Loucy (cell line): ENCODE measurements at regions not wholly inside any gene's neighbourhood (a gene's known extent, or its start where the extent isn't known, plus 50 kb on each side); places are given as distances from the start of the nearest gene placed in this dataset.

ENCODE experiments used
- H2AFZ ChIP-seq: fragments of 200-600 bp; sonication (generic); 2 replicates; pipeline ENCODE4 v1.6.0; 2016; ENCODE audit warnings: antibody characterized with exemption, mild to moderate bottlenecking, low read length, moderate library complexity
- H3F3A ChIP-seq: fragments of 200-600 bp; 2 replicates; pipeline ENCODE4 v1.6.0; 2016; ENCODE audit warnings: antibody characterized with exemption, low read depth, mild to moderate bottlenecking
- H3K27me3 ChIP-seq: fragments of 200-600 bp; sonication (generic); 2 replicates; pipeline ENCODE4 v1.6.1; 2014; ENCODE audit warnings: low read length, mild to moderate bottlenecking; ENCODE audit not compliant: insufficient read depth, poor library complexity, severe bottlenecking
- H3K36me3 ChIP-seq: fragments of 200-600 bp; sonication (generic); 2 replicates; pipeline ENCODE4 v1.6.1; 2016; ENCODE audit warnings: low read length; ENCODE audit not compliant: insufficient read depth
- H3K4me1 ChIP-seq: fragments of 200-600 bp; sonication (generic); 2 replicates; pipeline ENCODE4 v1.5.1; 2014; ENCODE audit warnings: low read length, mild to moderate bottlenecking; ENCODE audit not compliant: insufficient read depth, poor library complexity, severe bottlenecking
- H3K4me2 ChIP-seq: fragments of 200-600 bp; sonication (generic); 2 replicates; pipeline ENCODE4 v1.6.0; 2014; ENCODE audit warnings: antibody characterized with exemption, low read length, low read depth, mild to moderate bottlenecking; ENCODE audit not compliant: poor library complexity, severe bottlenecking
- H3K4me3 ChIP-seq: fragments of 200-600 bp; sonication (generic); 2 replicates; pipeline ENCODE4 v1.5.1; 2014; ENCODE audit warnings: low read length, mild to moderate bottlenecking, mixed read lengths; ENCODE audit not compliant: poor library complexity, severe bottlenecking
- H3K79me2 ChIP-seq: fragments of 200-600 bp; sonication (generic); 2 replicates; pipeline ENCODE4 v1.6.1; 2014; ENCODE audit warnings: low read length; ENCODE audit not compliant: insufficient read depth
- H3K9ac ChIP-seq: fragments of 200-600 bp; sonication (generic); 2 replicates; pipeline ENCODE4 v1.6.0; 2014; ENCODE audit warnings: mild to moderate bottlenecking, low read depth, low read length, moderate library complexity; ENCODE audit not compliant: poor library complexity, severe bottlenecking
- H3K9me2 ChIP-seq: fragments of 200-600 bp; sonication (generic); replicated peaks from 2 replicates; pipeline ENCODE4 v1.6.1; 2016; ENCODE audit warnings: low read depth, low read length, mixed read lengths
- H3K9me3 ChIP-seq: fragments of 200-600 bp; sonication (generic); 2 replicates; pipeline ENCODE4 v1.6.1; 2014; ENCODE audit warnings: mild to moderate bottlenecking, antibody characterized with exemption, low read length, low read depth; ENCODE audit not compliant: insufficient read depth
- H4K20me1 ChIP-seq: fragments of 200-600 bp; sonication (generic); 2 replicates; pipeline ENCODE4 v1.6.0; 2014; ENCODE audit warnings: antibody characterized with exemption, low read length, mild to moderate bottlenecking; ENCODE audit not compliant: insufficient read depth, poor library complexity, severe bottlenecking
- EZH2phosphoT487 ChIP-seq: fragments of 200-600 bp; IDR thresholded peaks from 2 replicates; pipeline ENCODE4 v1.6.1; 2018; ENCODE audit warnings: antibody characterized with exemption, mild to moderate bottlenecking, moderate library complexity, borderline replicate concordance
- TF ChIP-seq, protein P1 (sequence below): fragments of 200-600 bp; sonication (generic); conservative IDR thresholded peaks from 2 replicates; pipeline ENCODE4 v1.5.1; 2014; ENCODE audit warnings: mild to moderate bottlenecking, antibody characterized with exemption, low read length

DNA sequence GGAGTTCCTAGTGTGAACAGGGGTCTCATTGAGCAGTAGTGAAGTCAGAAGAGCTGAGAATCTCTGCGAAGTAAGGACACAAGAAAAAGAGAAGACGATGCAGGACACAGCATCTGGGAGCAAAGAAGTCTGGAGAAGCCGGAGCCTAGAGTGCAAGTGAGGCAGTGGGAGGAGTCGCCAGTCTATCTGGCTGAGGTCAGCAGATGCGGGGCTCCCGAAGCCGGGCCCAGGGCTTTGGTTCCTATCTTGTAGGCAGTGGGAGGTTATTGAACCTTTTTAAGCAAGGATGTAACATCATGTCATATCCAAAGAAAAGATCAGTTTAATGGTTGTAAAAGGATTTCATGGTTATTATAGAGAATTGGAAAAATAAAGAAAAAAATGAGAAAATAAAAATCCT, 90.8 kb upstream of the KCTD1 start:
- H3K4me2 ChIP-seq: no peak overlapping the region
- no peaks in the 10 kb centered on the region for H3K36me3 ChIP-seq
- no peak overlapping the region for H3K4me3 ChIP-seq
- no peaks in the 10 kb centered on the region for H3F3A ChIP-seq
- no peak overlapping the region for H3K9ac ChIP-seq
- H3K27me3 ChIP-seq: no peaks in the 10 kb centered on the region
- no peaks in the 10 kb centered on the region for H3K79me2 ChIP-seq
- peaks cover 14% of the 10 kb centered on the region for H3K4me1 ChIP-seq
- no peak overlapping the region for H2AFZ ChIP-seq
- no peaks in the 10 kb centered on the region for H4K20me1 ChIP-seq
- H3K9me2 ChIP-seq: no peaks in the 10 kb centered on the region
- TF ChIP-seq EZH2phosphoT487: no peak
- TF ChIP-seq, protein P1, sequence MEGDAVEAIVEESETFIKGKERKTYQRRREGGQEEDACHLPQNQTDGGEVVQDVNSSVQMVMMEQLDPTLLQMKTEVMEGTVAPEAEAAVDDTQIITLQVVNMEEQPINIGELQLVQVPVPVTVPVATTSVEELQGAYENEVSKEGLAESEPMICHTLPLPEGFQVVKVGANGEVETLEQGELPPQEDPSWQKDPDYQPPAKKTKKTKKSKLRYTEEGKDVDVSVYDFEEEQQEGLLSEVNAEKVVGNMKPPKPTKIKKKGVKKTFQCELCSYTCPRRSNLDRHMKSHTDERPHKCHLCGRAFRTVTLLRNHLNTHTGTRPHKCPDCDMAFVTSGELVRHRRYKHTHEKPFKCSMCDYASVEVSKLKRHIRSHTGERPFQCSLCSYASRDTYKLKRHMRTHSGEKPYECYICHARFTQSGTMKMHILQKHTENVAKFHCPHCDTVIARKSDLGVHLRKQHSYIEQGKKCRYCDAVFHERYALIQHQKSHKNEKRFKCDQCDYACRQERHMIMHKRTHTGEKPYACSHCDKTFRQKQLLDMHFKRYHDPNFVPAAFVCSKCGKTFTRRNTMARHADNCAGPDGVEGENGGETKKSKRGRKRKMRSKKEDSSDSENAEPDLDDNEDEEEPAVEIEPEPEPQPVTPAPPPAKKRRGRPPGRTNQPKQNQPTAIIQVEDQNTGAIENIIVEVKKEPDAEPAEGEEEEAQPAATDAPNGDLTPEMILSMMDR: no peak
- H3K9me3 ChIP-seq: no peaks in the 10 kb centered on the region

GRCh38 chr18:26637983-26638382, 89.6 kb upstream of the KCTD1 start:
- Histone ChIP-seq H3K4me2 (no peak overlapping the region), H2AFZ (no peak overlapping the region), H3F3A (no peaks in the 10 kb centered on the region), H3K27me3 (no peaks in the 10 kb centered on the region), H3K36me3 (no peaks in the 10 kb centered on the region), H3K79me2 (no peaks in the 10 kb centered on the region), H3K9me3 (no peaks in the 10 kb centered on the region), H3K9ac (no peak overlapping the region), H3K9me2 (no peaks in the 10 kb centered on the region), H3K4me1 (peaks cover 14% of the 10 kb centered on the region), H4K20me1 (no peaks in the 10 kb centered on the region), H3K4me3 (no peak overlapping the region)
- no peak for TF ChIP-seq EZH2phosphoT487
- TF ChIP-seq, protein P1: no peak

DNA sequence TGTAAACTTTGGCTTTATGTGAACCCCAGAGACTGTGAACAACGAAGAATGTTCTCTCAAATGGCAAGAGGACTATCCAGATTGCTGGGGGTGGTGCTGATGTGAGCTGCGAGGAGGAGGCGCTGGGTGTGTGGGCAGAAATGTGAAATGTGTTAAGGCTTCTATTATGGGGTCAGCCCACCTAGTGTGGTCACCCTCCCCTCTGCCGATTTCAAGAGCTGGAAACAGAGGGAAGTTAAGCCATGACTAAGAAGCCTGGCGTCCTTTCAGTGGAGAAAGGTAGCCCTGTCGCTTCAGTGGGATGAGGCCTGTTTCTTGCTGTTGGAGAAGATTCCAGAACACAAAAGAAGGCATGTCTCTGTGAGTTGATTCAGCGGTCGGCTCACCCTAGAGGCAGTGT, 89.0 kb upstream of the KCTD1 start:
- no peak overlapping the region for H3K4me3 ChIP-seq
- H3K9me2 ChIP-seq: no peaks in the 10 kb centered on the region
- no peaks in the 10 kb centered on the region for H3K27me3 ChIP-seq
- no peak overlapping the region for H3K9ac ChIP-seq
- no peak overlapping the region for H3K4me2 ChIP-seq
- H4K20me1 ChIP-seq: no peaks in the 10 kb centered on the region
- no peaks in the 10 kb centered on the region for H3K36me3 ChIP-seq
- TF ChIP-seq EZH2phosphoT487: no peak
- TF ChIP-seq, protein P1: no peak
- peaks cover 14% of the 10 kb centered on the region for H3K4me1 ChIP-seq
- H3K9me3 ChIP-seq: no peaks in the 10 kb centered on the region
- H2AFZ ChIP-seq: no peak overlapping the region
- H3F3A ChIP-seq: no peaks in the 10 kb centered on the region
- H3K79me2 ChIP-seq: no peaks in the 10 kb centered on the region
